ENCODE measurements at regions not wholly inside any gene's neighbourhood (a gene's known extent, or its start where the extent isn't known, plus 50 kb on each side); places are given as distances from the start of the nearest gene placed in this dataset.

DNA sequence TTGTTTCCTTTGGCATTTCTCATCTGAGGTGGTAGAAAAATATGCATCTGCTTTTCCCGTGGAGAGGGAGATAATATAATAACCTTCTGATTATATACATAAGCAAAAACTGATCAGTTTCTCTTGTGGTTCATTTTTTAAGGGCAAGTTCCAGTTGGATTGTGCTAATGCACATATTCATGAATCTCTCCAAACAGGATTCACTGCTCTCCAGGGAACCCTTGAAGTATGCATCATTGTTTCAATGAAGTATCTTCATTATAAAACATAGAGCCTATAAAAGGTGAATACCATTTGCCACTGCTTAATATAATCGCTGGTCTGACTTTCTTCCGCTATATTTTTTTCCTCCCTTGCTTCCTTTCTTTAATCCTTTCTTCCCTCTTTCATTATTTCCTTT is 384.7 kb downstream of the FIGN start:
- TF ChIP-seq EZH2 (IDR thresholded peaks at IDR 0.05; ENCODE audit: borderline replicate concordance, low read length) = no peak
- TF ChIP-seq, protein P1, sequence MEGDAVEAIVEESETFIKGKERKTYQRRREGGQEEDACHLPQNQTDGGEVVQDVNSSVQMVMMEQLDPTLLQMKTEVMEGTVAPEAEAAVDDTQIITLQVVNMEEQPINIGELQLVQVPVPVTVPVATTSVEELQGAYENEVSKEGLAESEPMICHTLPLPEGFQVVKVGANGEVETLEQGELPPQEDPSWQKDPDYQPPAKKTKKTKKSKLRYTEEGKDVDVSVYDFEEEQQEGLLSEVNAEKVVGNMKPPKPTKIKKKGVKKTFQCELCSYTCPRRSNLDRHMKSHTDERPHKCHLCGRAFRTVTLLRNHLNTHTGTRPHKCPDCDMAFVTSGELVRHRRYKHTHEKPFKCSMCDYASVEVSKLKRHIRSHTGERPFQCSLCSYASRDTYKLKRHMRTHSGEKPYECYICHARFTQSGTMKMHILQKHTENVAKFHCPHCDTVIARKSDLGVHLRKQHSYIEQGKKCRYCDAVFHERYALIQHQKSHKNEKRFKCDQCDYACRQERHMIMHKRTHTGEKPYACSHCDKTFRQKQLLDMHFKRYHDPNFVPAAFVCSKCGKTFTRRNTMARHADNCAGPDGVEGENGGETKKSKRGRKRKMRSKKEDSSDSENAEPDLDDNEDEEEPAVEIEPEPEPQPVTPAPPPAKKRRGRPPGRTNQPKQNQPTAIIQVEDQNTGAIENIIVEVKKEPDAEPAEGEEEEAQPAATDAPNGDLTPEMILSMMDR (IDR thresholded peaks at IDR 0.05; ENCODE audit: low read length) = no peak

Measured in OCI-LY1 (cell line).